CD14-positive monocyte (primary cell): ENCODE measurements at regions not wholly inside any gene's neighbourhood (a gene's known extent, or its start where the extent isn't known, plus 50 kb on each side); places are given as distances from the start of the nearest gene placed in this dataset.
"Not testable (repeated sequence)": the region's sequence is repeated elsewhere in the genome, so short reads cannot be mapped to it uniquely, and the experiment has no call there.

Experiments used
- DNase-seq, 3 donors: peaks; one replicate each; pipeline ENCODE4 v3.0.0-alpha.2; 2011 to 2022
- H2AFZ ChIP-seq: 2 replicates; pipeline ENCODE4 v1.6.0; 2012; ENCODE audit warnings: mild to moderate bottlenecking, low read depth, low read length, inconsistent platforms; ENCODE audit not compliant: insufficient read depth, poor library complexity, severe bottlenecking
- H3K27ac ChIP-seq, 2 donors: 1 replicate in 1 of 2; 2 replicates in 1 of 2; pipeline ENCODE4 v1.5.1; 2012 to 2013; ENCODE audit warnings: low read length in 2 of 2, control low read depth in 1 of 2, inconsistent platforms in 1 of 2, low read depth in 1 of 2, mild to moderate bottlenecking in 1 of 2
- H3K27me3 ChIP-seq, 2 donors: one replicate each; pipeline versions ENCODE4 v1.6.0 to v1.6.1; 2011 to 2013; ENCODE audit warnings: low read length in 2 of 2; ENCODE audit not compliant: control insufficient read depth in 2 of 2, insufficient read depth in 2 of 2
- H3K36me3 ChIP-seq, 2 donors: replicated peaks in 1 of 2; 1 replicate in 1 of 2; 2 replicates in 1 of 2; pipeline versions ENCODE4 v1.5.1 to v1.6.1; 2012 to 2013; ENCODE audit warnings: low read length in 2 of 2, control low read depth in 1 of 2, inconsistent platforms in 1 of 2, mild to moderate bottlenecking in 1 of 2; ENCODE audit not compliant: insufficient read depth in 2 of 2, control insufficient read depth in 1 of 2
- H3K4me1 ChIP-seq, 2 donors: 1 replicate in 1 of 2; 2 replicates in 1 of 2; pipeline versions ENCODE4 v1.5.1 to v1.6.1; 2012 to 2013; ENCODE audit warnings: low read length in 2 of 2, control low read depth in 1 of 2, inconsistent platforms in 1 of 2, mild to moderate bottlenecking in 1 of 2, moderate library complexity in 1 of 2; ENCODE audit not compliant: insufficient read depth in 2 of 2, control insufficient read depth in 1 of 2
- H3K4me2 ChIP-seq: replicated peaks from 2 replicates; pipeline ENCODE3; 2012; ENCODE audit warnings: low read length, moderate library complexity, mild to moderate bottlenecking; ENCODE audit not compliant: poor library complexity, severe bottlenecking; ENCODE audit errors: extremely low read depth
- H3K4me3 ChIP-seq, 3 experiments: fragments of 200-600 bp in 1 of 3; sonication (generic) in 1 of 3; replicated peaks in 1 of 3; 1 replicate in 2 of 3; 2 replicates in 1 of 3; pipeline ENCODE4 v1.5.1; 2011 to 2013; ENCODE audit warnings: low read length in 3 of 3, mild to moderate bottlenecking in 3 of 3, control low read depth in 2 of 3, low read depth in 2 of 3, inconsistent platforms in 1 of 3, moderate library complexity in 1 of 3
- H3K79me2 ChIP-seq: 2 replicates; pipeline ENCODE4 v1.6.0; 2012; ENCODE audit warnings: mild to moderate bottlenecking, control low read depth, inconsistent platforms, low read length, moderate library complexity; ENCODE audit not compliant: insufficient read depth
- H3K9ac ChIP-seq: 2 replicates; pipeline ENCODE4 v1.6.0; 2017; ENCODE audit warnings: low read length, mild to moderate bottlenecking; ENCODE audit not compliant: insufficient read depth, poor library complexity, severe bottlenecking
- H3K9me3 ChIP-seq, 2 donors: replicated peaks in 1 of 2; 1 replicate in 1 of 2; 2 replicates in 1 of 2; pipeline versions ENCODE4 v1.5.1 to v1.6.1; 2012 to 2013; ENCODE audit warnings: low read length in 2 of 2, control low read depth in 1 of 2; ENCODE audit not compliant: control insufficient read depth in 1 of 2, insufficient read depth in 1 of 2
- H4K20me1 ChIP-seq: 2 replicates; pipeline ENCODE4 v1.6.0; 2012; ENCODE audit warnings: mild to moderate bottlenecking, low read length, control low read depth, moderate library complexity; ENCODE audit not compliant: insufficient read depth
- H3K27ac Mint-ChIP-seq, 7 donors: one replicate each; pipeline ENCODE4 v1.8.0; 2020; ENCODE audit warnings: mild to moderate bottlenecking in 7 of 7, mixed read lengths in 7 of 7, moderate library complexity in 6 of 7, inconsistent platforms in 2 of 7
- H3K27me3 Mint-ChIP-seq, 3 donors: one replicate each; pipeline ENCODE4 v1.8.0; 2021 to 2022; ENCODE audit warnings: low read depth in 3 of 3, mild to moderate bottlenecking in 3 of 3, mixed read lengths in 3 of 3, moderate library complexity in 3 of 3, inconsistent platforms in 1 of 3
- H3K36me3 Mint-ChIP-seq, 2 donors: one replicate each; pipeline ENCODE4 v1.8.0; 2020; ENCODE audit warnings: mixed read lengths in 2 of 2, inconsistent platforms in 1 of 2, mild to moderate bottlenecking in 1 of 2
- H3K4me1 Mint-ChIP-seq: one replicate; pipeline ENCODE4 v1.8.0; 2020; ENCODE audit warnings: mild to moderate bottlenecking, mixed read lengths
- H3K4me3 Mint-ChIP-seq, 2 donors: one replicate each; pipeline ENCODE4 v1.8.0; 2020; ENCODE audit warnings: mild to moderate bottlenecking in 2 of 2, mixed read lengths in 2 of 2, moderate library complexity in 1 of 2
- H3K9me3 Mint-ChIP-seq, 7 donors: one replicate each; pipeline ENCODE4 v1.8.0; 2020 to 2022; ENCODE audit warnings: mixed read lengths in 7 of 7, mild to moderate bottlenecking in 6 of 7, moderate library complexity in 6 of 7, inconsistent platforms in 2 of 7
- CTCF ChIP-seq: fragments of 200-600 bp; IDR thresholded peaks from one replicate; pipeline ENCODE4 v1.8.0; 2022; ENCODE audit warnings: antibody characterized with exemption, mild to moderate bottlenecking
- WGBS: methylation state at CpG from one replicate; pipeline ENCODE4 v1.1.5; 2013; ENCODE audit warnings: missing lambda C conversion rate; ENCODE audit not compliant: insufficient coverage; 5-methylcytosine and 5-hydroxymethylcytosine counted together
- intact Hi-C, 2 donors: fragments of 100-400 bp; cut with micrococcal nuclease; formaldehyde crosslinking; loops; one replicate each; pipeline versions ENCODE4 v1.15.0 to v1.15.1; 2023

GRCh38 chr5:6243706-6244338 lies 134.5 kb downstream of the MED10 start:
- peaks cover 0 to 3% (median 0%) of the 10 kb centered on the region in 3 donors for H3K27me3 Mint-ChIP-seq

DNA sequence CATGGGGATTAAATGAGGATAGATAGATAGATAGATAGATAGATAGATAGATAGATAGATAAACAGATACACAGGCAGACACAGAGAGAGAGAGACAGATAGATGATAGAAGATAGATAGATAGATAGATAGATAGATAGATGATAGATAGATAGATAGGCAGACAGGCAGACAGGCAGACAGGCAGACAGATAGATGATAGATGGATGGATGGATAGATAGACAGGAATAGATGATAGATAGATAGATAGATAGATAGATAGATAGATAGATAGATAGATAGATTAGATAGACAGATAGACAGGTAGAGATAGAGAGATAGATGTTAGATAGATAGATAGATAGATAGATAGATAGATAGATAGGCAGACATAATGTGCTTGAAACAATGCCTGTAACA lies 137.3 kb downstream of the MED10 start:
- H4K20me1 ChIP-seq, H3K4me1 ChIP-seq, H3K4me3 ChIP-seq, H3K4me2 ChIP-seq, H3K9ac ChIP-seq, H3K36me3 Mint-ChIP-seq, H3K27ac Mint-ChIP-seq, H3K27me3 ChIP-seq, H3K36me3 ChIP-seq, H3K9me3 Mint-ChIP-seq, H3K9me3 ChIP-seq, H3K27ac ChIP-seq, H3K79me2 ChIP-seq, intact Hi-C loops, DNase-seq, H2AFZ ChIP-seq, H3K4me1 Mint-ChIP-seq, H3K4me3 Mint-ChIP-seq, H3K27me3 Mint-ChIP-seq: not testable (repeated sequence)

More at GRCh38 chr5:6243706-6244338, 134.5 kb downstream of the MED10 start:
- H4K20me1 ChIP-seq = no peaks in the 10 kb centered on the region
- H3K36me3 ChIP-seq = no peaks in the 10 kb centered on the region
- no peaks in the 10 kb centered on the region for H3K4me1 ChIP-seq
- H3K9ac ChIP-seq = no peak overlapping the region
- no peak for TF ChIP-seq CTCF
- no peaks in the 10 kb centered on the region for H3K79me2 ChIP-seq
- Mint-ChIP-seq H3K4me3 (no peak overlapping the region), H3K27ac (no peak overlapping the region), H3K9me3 (peaks cover 0 to 4% (median 0%) of the 10 kb centered on the region in 7 donors), H3K36me3 (no peaks in the 10 kb centered on the region), H3K4me1 (no peaks in the 10 kb centered on the region)
- H3K4me3 ChIP-seq = no peak overlapping the region
- no peak overlapping the region for H3K4me2 ChIP-seq
- 89% methylated on average over 3 of the region's 5 CpGs for WGBS
- no peak overlapping the region for H3K27ac ChIP-seq
- H3K27me3 ChIP-seq = no peaks in the 10 kb centered on the region
- no peaks in the 10 kb centered on the region for H3K9me3 ChIP-seq
- intact Hi-C loops = no loop called here
- DNase-seq = no peak
- H2AFZ ChIP-seq = no peak overlapping the region
